NCI-H510A (cell line): ENCODE measurements at regions not wholly inside any gene's neighbourhood (a gene's known extent, or its start where the extent isn't known, plus 50 kb on each side); places are given as distances from the start of the nearest gene placed in this dataset.

ENCODE experiments used
- DNase-seq: peaks from one replicate; lab custom pipeline; 2025; lab: John Stamatoyannopoulos, UW

DNA sequence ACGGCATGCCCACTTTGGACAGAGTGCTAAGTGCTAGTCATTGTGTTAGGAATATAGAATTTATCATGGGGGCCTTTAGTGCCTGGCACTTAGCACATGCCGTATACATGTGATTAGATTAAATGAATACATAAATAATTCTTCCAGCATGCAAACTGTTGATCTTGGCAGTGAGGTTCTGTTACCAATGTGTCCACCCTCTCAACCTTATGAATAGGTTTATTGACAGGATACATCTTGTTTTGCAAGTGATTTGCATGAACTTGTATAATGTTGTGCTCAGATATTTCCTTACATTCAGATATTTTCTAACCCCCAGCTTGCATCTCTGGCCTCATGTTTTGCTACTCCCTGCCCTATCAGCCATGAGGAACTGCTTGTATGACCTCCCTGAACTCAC, 60.3 kb upstream of the ZNF648 start:
- no peak for DNase-seq

DNA sequence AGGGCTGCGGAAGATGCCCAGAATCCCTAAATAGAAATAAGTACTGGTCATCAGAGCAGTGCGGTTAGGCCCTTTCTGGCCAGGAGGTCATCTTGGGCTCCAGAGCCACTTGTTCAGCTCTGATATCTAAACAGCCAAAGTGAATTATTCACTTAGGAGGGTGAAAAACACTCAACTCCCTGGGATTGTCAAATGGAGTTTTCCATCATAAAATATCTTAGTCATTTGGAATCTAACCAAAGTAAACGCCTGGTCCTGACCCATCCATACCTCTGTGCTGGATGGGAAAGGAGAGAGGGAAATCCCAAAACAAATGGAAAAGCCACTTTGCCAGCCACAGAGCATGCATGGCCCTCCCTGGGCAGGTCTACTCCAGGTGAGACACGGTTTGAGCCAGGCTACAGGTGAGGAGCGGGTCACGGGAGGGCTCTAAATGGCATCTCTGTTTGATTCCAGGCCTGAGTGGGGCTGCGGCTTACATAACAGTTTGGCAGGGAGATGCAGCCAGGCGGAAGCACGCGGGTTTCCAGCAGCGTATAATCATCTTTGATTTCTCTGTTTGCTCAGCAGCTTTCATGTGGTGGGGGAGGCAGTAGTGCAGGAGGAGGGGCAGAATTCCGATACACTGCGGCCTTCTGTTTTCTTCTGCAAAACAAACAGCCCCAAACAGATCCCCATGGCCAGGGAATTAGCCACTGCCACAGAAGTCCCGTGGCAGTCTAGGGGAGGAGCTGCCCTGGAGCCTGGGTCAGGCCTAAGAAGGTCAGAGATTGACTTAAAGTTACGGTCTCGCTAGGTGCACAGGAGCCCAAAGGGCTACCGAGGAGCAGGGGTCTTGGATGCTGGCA, 59.1 kb upstream of the ZNF648 start:
- no peak for DNase-seq

- no peak for DNase-seq
Measured at GRCh38 chr1:182119631-182120030, 58.1 kb upstream of the ZNF648 start.

- DNase-seq = no peak
Measured at GRCh38 chr1:182118851-182119250, 57.3 kb upstream of the ZNF648 start.

DNA sequence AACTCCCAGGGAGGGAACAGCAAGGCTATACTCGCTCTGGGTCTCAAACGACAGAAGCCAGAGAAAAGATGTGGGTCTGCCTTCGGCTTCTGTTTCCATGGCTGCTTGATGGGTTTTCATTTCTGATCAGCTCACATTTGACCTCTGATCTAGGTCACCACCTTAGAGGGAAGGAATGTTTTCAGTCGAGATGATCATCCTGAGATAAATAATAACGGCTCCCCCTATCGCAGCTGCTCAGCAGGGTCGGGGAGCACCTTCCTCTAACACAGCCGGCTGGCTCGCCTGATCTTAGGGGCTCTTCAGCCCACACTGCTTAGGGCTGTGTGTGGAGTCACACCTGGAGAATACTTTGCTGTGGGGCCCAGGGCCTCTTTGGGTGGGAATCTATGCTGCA, 53.1 kb upstream of the ZNF648 start:
- DNase-seq = no peak

DNA sequence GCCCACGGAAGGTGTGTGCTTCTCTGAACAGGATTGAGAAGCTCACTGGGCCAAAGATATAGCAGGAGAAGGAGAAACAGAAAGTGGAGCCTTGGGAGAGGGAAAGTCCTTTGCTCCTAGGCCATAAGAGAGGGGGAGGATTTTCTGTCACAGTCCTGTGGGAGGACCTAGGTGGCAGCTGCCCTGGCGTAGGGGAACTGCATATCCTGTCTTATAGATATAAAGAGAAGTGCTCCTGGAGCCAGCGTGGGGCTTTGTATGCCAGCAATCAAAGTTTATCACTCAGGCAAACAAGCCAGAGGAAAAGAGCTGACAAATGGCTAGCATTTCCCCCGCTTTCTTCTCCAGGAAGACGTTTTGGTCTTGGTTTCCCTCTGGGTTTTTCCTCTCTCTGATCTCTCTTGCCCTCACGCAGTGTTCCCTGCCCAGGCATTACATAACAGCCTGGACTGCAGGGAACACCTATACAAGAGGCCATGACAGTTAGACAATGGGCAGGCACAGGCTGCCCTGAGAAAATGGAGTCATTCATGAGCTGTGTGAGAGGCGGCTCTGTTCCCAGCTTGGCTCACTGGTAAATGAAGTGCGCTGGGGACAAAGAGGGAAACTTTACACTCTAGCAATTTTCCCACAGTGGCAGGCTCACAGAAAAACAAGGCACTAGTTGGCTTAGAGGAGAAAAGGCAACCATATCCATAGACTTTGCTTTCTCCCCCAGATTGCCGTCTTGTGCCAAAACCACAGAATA, 52.5 kb upstream of the ZNF648 start:
- no peak for DNase-seq

- DNase-seq = no peak
Measured at GRCh38 chr1:182111496-182111895, 50.0 kb upstream of the ZNF648 start.
